ENCODE measurements at regions not wholly inside any gene's neighbourhood (a gene's known extent, or its start where the extent isn't known, plus 50 kb on each side); places are given as distances from the start of the nearest gene placed in this dataset.

GRCh38 chr20:19098806-19099578 lies 113.5 kb upstream of the SLC24A3 start:
- no peak for DNase-seq (ENCODE audit: low read depth in 1 of 2, low spot score in 1 of 2)
- Histone ChIP-seq H3K4me3 (replicated peaks; ENCODE audit: insufficient read depth, low read length) (no peak overlapping the region), H3K27me3 (ENCODE audit: insufficient read depth, poor library complexity, severe bottlenecking) (no peaks in the 10 kb centered on the region), H3K27ac (replicated peaks) (no peak overlapping the region)
- no peak for TF ChIP-seq POLR2AphosphoS5 (IDR thresholded peaks at IDR 0.05; ENCODE audit: low read depth)

GRCh38 chr20:19099596-19100545 lies 112.6 kb upstream of the SLC24A3 start:
- TF ChIP-seq, protein P1, sequence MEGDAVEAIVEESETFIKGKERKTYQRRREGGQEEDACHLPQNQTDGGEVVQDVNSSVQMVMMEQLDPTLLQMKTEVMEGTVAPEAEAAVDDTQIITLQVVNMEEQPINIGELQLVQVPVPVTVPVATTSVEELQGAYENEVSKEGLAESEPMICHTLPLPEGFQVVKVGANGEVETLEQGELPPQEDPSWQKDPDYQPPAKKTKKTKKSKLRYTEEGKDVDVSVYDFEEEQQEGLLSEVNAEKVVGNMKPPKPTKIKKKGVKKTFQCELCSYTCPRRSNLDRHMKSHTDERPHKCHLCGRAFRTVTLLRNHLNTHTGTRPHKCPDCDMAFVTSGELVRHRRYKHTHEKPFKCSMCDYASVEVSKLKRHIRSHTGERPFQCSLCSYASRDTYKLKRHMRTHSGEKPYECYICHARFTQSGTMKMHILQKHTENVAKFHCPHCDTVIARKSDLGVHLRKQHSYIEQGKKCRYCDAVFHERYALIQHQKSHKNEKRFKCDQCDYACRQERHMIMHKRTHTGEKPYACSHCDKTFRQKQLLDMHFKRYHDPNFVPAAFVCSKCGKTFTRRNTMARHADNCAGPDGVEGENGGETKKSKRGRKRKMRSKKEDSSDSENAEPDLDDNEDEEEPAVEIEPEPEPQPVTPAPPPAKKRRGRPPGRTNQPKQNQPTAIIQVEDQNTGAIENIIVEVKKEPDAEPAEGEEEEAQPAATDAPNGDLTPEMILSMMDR (IDR thresholded peaks at IDR 0.05; ENCODE audit: insufficient read depth, low read length): no peak
- no peak for DNase-seq (ENCODE audit: low read depth in 1 of 2, low spot score in 1 of 2)
- H3K27ac ChIP-seq (replicated peaks): no peak overlapping the region

GRCh38 chr20:19100975-19101374 lies 111.5 kb upstream of the SLC24A3 start:
- Histone ChIP-seq H3K4me3 (replicated peaks; ENCODE audit: insufficient read depth, low read length) (no peak overlapping the region), H3K27me3 (ENCODE audit: insufficient read depth, poor library complexity, severe bottlenecking) (no peaks in the 10 kb centered on the region), H3K27ac (replicated peaks) (no peak overlapping the region)
- DNase-seq (ENCODE audit: low read depth in 1 of 2, low spot score in 1 of 2): no peak
- peak; percentile 80 for TF ChIP-seq REST (IDR thresholded peaks at IDR 0.05; ENCODE audit: insufficient replicate concordance, low read depth)
- no peak for TF ChIP-seq POLR2AphosphoS5 (IDR thresholded peaks at IDR 0.05; ENCODE audit: low read depth)

More at GRCh38 chr20:19099596-19100545, 112.6 kb upstream of the SLC24A3 start:
- Histone ChIP-seq H3K4me3 (replicated peaks; ENCODE audit: insufficient read depth, low read length) (no peak overlapping the region), H3K27me3 (ENCODE audit: insufficient read depth, poor library complexity, severe bottlenecking) (no peaks in the 10 kb centered on the region)

DNA sequence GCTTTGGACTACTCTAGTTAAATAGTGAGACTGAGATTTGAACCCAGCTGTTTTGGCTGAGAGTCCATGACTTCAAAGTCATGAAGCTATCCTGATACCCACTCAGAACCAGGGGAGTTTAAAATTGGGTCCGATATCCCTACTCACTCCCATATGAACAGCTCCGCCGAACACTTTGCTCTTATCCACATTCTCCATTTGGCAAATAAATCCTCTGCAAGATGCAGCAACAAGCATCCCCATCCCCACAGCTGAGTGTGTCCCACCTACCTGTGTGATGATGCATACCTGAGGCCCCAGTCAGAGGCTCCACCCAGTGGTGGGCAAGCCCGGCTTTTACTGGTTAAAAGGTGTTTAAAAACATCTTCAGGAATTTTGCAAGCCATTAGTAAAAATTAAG lies 108.3 kb upstream of the SLC24A3 start:
- no peak overlapping the region for H3K4me3 ChIP-seq (replicated peaks; ENCODE audit: insufficient read depth, low read length)

More for the DNA sequence above, 108.3 kb upstream of the SLC24A3 start:
- Histone ChIP-seq H3K27me3 (ENCODE audit: insufficient read depth, poor library complexity, severe bottlenecking) (no peaks in the 10 kb centered on the region), H3K27ac (replicated peaks) (no peak overlapping the region)
- TF ChIP-seq, protein P1 (IDR thresholded peaks at IDR 0.05; ENCODE audit: insufficient read depth, low read length): no peak
- TF ChIP-seq GABPA (IDR thresholded peaks at IDR 0.05; ENCODE audit: low read depth) (no peak), REST (IDR thresholded peaks at IDR 0.05; ENCODE audit: insufficient replicate concordance, low read depth) (no peak), SPI1 (IDR thresholded peaks at IDR 0.05; ENCODE audit: borderline replicate concordance, low read depth) (no peak), POLR2AphosphoS5 (IDR thresholded peaks at IDR 0.05; ENCODE audit: low read depth) (no peak)
- DNase-seq (ENCODE audit: low read depth in 1 of 2, low spot score in 1 of 2): no peak

All from HL-60 (cell line).